NCI-H510A treated with DMSO at 0.1 percent for 48 hours (cell line): ENCODE measurements at regions not wholly inside any gene's neighbourhood (a gene's known extent, or its start where the extent isn't known, plus 50 kb on each side); places are given as distances from the start of the nearest gene placed in this dataset.

Source experiments
- DNase-seq: peaks from one replicate; lab custom pipeline; 2025; lab: John Stamatoyannopoulos, UW

GRCh38 chr12:102535306-102535705 lies 54.9 kb upstream of the IGF1 start:
- no peak for DNase-seq

- DNase-seq, result no peak
Measured at GRCh38 chr12:102534899-102535298, 54.5 kb upstream of the IGF1 start.

- DNase-seq, result no peak
Measured at GRCh38 chr12:102533483-102534215, 53.3 kb upstream of the IGF1 start.
